Astrocyte of the spinal cord (primary cell): ENCODE measurements at regions not wholly inside any gene's neighbourhood (a gene's known extent, or its start where the extent isn't known, plus 50 kb on each side); places are given as distances from the start of the nearest gene placed in this dataset.
A peak's percentile ranks its signal among the peaks of the same experiment; 100 is the strongest.

ENCODE experiments used
- DNase-seq: peaks from one replicate; pipeline ENCODE4 v3.0.0; 2011; ENCODE audit warnings: low read depth, low spot score
- H3K4me3 ChIP-seq: 2 replicates; pipeline ENCODE4 v1.5.1; 2011; ENCODE audit warnings: low read depth, mild to moderate bottlenecking, low read length, moderate library complexity
- CTCF ChIP-seq: IDR thresholded peaks from 2 replicates; pipeline ENCODE4 v1.5.1; 2012; ENCODE audit warnings: low read depth, mild to moderate bottlenecking, low read length, inconsistent platforms
- in situ Hi-C: cut with HindIII; loops from 2 replicates; pipeline ENCODE4 v1.10.0; 2017; ENCODE audit warnings: low sequenced_read_pairs

- in situ Hi-C loops, result no loop called here
- H3K4me3 ChIP-seq, result no peak overlapping the region
- TF ChIP-seq CTCF, result no peak
Observed at GRCh38 chr20:56765172-56766073, 136.3 kb downstream of the TFAP2C start.

GRCh38 chr20:56766528-56766927, 137.4 kb downstream of the TFAP2C start:
- H3K4me3 ChIP-seq, result no peak overlapping the region
- in situ Hi-C loops, result no loop called here
- no peak for DNase-seq
- TF ChIP-seq CTCF, result no peak

More at GRCh38 chr20:56765172-56766073, 136.3 kb downstream of the TFAP2C start:
- no peak for DNase-seq

- in situ Hi-C loops, result no loop called here
- TF ChIP-seq CTCF, result no peak
- H3K4me3 ChIP-seq, result no peak overlapping the region
- DNase-seq, result peak; percentile 59
Observed at GRCh38 chr20:56769921-56770600, 141.0 kb downstream of the TFAP2C start.

- in situ Hi-C loops, result no loop called here
Observed at GRCh38 chr20:56773749-56774148, 144.6 kb downstream of the TFAP2C start.

GRCh38 chr20:56774873-56775272, 145.8 kb downstream of the TFAP2C start:
- H3K4me3 ChIP-seq, result no peak overlapping the region
- in situ Hi-C loops, result no loop called here

More at GRCh38 chr20:56773749-56774148, 144.6 kb downstream of the TFAP2C start:
- H3K4me3 ChIP-seq, result no peak overlapping the region
- DNase-seq, result no peak
- no peak for TF ChIP-seq CTCF

More at GRCh38 chr20:56774873-56775272, 145.8 kb downstream of the TFAP2C start:
- no peak for DNase-seq
- no peak for TF ChIP-seq CTCF
